Nucleus accumbens (tissue), 56 donors: ENCODE measurements at regions not wholly inside any gene's neighbourhood (a gene's known extent, or its start where the extent isn't known, plus 50 kb on each side); places are given as distances from the start of the nearest gene placed in this dataset.
A peak's percentile ranks its signal among the peaks of the same experiment; 100 is the strongest.
"Not testable (repeated sequence)": the region's sequence is repeated elsewhere in the genome, so short reads cannot be mapped to it uniquely, and the experiment has no call there.

Source experiments
- DNase-seq, 56 donors: peaks; one replicate each; lab custom pipeline; 2025; lab: John Stamatoyannopoulos, UW

DNA sequence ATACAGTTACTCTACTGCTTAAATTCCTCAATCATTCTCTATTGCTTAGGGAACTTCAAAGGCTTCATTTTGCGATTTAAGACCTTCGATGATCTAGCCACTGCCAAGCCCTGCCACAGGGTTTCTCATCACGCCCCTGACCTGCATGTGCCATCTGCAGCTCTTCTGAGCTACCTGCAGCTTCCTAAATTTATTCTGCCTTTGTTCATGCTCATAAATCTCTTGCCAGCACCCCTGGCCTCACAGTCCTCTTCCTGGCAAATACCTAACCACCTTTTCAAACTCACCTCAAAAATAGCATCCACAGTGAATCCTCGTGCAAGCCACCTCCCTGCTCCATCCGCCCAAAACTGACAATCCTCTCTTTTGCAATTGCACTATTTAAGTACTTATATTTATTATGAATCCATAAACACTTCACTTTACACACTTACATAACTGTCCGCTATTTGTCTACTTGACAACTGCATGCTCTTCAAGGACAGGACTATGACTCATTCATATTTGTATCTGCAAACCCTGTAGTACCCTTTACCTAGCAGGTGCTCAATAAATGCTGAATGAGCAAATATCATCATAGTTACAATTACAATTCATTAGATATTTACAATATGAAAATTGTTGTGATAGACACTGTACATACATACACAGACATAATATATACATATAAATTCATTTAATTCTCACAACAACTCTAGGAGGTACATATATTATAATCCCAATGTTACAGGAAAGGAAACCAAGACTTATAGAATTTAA, 280.0 kb upstream of the RASGEF1B start:
- DNase-seq: no peak

DNA sequence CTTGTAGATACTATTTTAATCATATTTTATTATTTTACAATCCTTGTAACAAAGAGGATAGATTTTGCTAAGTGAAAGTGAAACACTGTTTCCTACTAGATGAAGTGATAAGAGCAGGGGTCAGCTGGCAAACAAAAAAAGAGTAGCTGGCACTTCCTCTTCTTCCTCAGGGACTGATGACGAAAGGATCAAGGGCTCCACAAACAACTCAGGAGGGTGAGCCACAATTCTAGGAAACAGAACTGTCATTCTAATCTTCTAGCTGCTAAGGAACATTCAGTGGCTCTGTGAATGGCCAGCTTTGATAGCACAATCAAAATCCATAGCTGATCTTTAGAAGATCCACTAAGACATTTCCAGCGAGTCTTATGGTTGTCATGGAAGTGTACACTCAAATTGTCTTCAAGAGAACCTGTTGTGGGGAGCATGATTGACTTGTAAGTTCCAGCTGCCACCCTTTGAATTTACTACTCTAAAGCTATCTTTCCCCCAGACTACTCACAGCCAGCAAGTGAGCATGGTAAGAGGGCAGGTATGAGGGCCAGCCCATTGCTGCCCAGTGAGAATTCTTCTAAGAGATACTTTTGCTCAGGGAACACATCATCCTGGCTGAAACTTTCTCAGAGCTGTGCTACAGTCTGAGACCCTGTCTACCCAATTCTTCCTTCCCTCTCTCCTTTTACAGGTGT, 275.7 kb upstream of the RASGEF1B start:
- no peak for DNase-seq

DNA sequence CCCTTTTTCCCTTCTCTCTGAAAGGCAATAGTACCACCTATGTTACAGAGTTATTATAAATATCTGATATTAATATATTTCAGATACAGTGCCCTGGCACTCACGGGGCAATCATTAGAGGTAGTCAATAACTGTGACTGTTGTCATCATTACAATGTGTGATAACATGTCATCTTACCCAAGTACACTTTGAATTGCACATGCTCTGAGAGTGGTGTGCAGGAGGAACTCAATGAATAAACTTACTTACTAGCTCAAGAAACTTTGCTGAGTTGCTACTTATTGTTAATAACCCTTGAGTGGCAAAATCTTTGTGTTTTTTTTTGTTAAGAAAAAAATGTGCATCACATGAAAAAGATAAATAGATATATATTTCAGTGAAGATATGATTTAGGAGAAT, 275.1 kb upstream of the RASGEF1B start:
- no peak for DNase-seq

DNA sequence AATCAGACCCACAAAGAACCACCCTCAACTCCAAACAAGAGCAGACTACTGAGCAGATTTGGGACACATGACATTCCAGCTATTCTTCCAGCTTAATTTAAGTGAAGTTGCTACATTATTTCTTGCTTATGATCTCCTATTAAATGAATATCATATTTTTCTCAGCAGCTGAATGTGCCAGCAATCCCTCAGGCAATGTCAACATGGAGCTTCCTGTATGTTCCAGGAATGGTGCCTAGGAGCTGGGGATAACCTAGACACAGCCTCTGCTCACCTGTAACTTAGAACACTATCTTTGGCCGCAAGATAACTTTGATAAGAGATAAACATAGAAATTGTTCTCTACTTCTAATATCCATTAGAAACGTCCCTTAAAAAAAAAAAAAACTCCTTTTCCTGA, 274.4 kb upstream of the RASGEF1B start:
- DNase-seq: no peak

DNA sequence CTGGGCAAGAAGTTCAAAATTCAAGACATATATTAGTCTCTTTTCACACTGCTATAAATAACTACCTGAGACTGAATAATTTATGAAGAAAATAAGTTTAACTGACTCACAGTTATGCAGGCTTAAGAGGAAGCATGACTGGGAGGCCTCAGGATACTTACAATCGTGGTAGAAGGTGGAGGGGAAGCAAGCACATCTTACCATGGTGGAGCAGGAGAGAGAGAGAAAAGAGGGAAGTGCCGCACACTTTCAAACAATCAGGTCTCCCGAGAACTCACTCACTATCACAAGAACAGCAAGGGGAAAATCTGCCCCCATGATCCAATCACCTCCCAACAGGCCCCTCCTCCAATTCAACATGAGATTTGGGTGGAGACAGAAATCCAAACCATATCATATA, 273.3 kb upstream of the RASGEF1B start:
- no peak for DNase-seq

DNA sequence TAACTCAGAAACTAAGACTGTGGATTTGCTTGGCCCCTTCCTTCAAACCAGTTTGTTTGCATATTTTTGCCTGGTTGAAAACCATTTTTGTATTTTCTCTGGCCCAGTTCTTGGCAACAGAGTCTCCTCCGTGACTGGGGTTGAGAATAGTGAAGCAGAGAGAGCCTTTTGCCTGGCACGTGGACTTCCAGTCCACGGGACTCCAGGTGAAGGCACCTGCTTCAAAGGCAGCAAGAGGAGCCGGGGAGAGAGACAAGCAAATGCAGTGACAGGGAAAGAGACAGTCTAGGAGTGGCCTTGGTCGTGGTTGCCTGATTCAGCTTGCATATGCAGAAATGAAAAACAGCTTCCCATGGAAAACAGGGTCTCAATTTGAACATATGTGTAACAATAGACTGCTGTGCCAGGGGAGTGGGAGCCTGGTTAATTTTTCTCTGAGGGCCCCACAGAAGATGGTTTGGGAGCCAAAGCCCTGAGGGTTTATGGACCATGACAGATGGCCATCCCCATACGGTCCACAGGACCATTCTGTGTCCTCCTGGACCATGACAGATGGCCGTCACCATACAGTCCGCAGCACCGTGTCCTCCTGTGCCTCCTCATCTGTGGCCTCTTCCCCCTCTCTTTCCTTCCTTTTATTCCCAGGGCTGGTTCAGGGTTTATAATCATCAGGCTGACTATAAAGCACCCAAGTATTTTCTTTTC, 272.2 kb upstream of the RASGEF1B start:
- DNase-seq: no peak

DNA sequence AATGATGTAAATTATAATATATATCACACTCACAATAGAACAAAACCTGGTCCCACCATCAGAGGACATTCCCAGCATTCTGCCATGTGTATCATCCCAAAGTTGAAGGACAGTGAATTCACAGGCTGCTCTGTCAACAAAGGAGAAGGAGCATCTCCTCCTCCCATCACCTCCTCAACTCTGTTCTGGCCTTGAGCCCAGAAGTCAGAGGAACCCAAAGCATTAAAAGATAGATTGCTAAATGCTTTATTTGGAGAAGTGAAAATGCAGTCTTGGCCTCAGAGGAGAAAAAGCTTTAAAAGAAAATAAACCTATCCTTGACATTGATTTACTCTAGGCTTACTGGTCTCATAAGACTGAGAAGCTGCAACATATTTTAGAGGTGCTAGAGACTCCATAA, 268.8 kb upstream of the RASGEF1B start:
- peak in 1 of 56 donors; percentile 9 for DNase-seq

DNA sequence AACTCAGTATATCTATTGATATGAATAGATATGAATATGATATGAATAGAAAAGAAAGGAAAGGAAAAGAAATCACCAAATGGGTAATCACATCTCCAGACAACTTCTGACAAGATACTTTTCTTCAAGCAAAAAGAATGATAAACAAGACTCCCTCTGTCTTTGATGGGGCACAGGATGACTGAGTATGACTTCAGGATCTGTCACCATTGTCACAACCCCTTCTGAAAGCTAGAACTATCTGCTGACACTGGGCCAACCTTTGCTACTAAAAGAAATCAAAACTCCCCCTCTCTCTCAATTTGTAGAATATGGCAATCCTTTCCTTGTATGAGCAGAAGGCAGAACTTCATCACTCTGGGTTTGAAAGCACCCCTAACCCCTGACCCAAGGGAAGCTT, 267.2 kb upstream of the RASGEF1B start:
- DNase-seq: no peak

DNA sequence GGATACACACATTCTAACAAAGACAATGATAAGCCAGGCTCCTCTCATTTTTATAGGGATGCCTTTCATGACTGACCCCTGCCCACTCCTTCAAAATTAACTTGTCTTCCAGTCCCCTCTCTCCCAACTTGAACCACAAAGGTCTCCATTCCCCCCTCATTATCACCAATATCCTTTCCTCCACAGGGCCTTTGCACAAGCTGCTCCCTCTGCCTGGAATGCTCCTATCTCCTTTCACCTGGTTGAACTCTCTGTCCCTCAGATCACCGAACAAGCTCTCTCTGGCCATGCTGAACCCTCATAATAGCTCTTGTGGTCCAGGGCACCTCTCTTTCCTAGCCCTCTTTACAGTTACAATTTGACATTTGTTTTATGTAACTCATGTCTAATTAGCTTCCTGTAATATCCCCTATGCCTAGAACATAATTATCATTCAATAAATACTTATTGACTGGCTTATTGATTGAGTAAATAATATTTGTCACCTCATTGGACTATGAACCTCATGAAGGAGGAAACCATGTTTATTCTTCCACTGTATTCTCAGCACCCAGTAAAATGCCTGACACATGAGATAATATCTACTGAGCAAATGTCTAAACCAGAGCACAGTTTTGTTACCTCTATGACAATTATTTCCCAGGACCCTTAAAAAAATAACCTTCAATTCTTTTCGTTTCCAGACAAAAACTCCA, 266.3 kb upstream of the RASGEF1B start:
- DNase-seq: no peak

DNA sequence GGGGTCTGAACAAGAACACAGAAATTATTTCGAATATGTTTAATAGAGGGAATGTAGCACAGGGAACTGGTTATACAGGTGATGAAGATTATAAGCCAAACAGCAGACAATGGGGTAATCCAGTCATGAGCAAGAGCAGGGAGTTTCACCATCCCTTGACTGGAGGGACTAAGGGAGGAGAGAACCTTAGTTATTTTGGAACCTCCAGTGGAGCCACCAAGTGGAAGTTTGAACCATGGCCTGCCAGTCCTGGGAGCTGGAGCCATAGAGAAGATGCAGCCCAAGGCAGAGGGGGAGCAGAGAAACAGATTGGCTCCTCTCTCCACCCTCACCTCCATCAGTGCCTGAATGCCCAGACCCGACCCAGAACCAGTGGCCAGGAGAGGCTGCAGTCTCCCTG, 264.6 kb upstream of the RASGEF1B start:
- DNase-seq: no peak

DNA sequence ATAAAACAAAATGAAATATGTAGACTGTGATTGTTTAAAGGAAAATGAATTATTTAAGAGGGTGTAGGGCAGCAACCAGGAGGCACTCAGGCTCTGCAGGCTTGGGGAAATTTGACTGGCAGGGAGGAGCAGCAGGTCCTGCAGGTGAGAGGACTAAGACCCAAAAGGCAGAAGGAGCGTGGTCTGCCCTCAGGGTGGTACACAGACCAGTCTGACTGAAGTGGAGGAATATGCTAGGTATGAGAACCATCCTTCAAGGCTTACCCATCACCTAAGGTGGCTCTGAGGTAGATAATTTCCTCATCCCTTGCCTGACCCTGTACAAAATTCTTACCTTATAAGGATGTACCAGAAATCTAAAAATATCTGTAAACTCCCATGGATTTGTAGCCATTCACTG, 261.3 kb upstream of the RASGEF1B start:
- DNase-seq: no peak

DNA sequence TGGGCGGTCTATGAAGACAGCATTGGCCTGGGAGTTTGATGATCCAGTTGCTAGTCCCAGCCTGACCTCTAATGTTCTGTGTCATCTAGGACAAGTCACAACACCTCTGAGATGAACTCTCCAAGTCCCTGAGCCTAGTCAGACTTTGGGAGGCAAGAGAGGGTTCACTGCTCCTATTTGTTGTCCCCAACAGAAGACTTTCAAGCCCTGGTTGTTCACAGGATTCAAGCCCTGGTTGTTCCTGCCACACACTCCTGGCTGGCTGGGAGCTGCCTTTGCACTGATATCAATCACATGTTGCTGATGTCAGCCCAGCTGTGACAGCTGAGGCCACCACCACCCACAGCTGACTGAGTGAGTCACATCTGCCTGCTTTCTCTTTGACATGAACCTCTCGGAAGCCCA, 253.2 kb upstream of the RASGEF1B start:
- peak in 53 of 56 donors; percentile 6 to 85 (median 46) for DNase-seq

DNA sequence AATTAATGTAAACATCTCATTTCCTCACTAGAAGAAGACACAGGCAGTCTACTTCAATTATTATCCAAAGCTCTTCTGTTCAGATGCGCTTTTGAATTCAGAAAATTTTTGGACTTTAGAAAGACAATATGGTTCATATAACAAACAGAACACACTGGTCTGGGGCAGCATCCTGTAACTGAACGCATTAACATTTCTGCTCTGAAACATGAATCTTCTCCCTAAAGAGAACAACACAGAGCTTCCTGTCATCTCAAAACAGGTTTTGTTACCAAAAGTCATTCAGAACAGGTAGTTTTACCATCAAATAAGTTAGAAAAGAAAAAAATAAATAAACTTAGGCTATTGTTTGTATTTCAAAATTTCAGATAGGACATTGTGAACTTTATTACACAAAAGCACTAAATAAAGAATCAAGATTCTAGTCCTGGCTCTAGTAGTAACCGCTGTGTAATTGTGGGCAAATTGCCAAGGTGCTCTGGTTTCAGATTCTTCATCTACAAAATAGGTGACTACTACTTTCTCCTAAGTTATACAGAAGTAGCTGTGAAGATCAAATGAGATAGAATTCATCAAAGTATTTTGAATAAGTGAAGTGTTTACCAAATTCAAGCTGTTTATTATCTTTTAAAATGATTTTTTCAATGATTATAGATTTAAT, 252.3 kb upstream of the RASGEF1B start:
- DNase-seq: peak in 2 of 56 donors; percentile 4 to 54

DNA sequence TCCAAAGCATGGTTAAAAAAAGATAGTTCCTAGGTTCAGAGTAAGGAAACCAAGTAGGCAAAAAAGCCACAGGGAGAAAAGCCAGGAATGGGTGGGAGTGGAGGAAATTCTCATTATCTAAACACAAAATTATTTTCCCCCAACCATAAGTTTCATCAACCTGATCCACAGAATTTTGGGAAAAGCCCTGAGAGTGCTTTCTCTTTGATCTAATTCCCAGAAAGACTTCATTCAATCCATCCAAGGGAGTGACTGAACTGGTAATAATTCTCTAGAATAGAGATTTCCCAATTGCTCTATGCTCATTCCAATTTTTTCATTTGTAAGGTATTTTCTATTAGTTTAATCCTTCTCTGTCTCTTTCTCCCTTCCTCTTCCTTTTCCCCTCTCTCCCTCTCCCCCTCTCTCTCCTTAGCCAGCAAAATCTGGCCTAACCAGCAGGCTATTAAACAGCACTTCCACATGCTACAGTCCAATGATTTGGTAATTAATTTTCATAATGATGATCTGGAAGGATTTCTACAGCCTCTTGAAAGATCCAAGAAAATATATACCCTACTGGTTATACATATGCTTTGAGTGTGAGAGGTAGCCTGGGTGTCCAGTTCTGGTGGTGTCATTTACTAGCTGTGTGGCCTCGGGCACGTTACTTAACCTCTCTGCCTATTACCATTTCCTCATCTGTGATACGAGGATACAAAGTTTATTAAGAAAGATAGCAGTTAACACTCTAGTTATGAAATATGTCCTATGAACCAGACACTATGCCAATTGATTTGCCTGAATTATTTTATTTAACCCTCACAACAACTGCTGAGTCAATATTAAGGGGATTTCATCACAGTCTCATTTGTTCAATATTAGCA, 251.5 kb upstream of the RASGEF1B start:
- DNase-seq: no peak

DNA sequence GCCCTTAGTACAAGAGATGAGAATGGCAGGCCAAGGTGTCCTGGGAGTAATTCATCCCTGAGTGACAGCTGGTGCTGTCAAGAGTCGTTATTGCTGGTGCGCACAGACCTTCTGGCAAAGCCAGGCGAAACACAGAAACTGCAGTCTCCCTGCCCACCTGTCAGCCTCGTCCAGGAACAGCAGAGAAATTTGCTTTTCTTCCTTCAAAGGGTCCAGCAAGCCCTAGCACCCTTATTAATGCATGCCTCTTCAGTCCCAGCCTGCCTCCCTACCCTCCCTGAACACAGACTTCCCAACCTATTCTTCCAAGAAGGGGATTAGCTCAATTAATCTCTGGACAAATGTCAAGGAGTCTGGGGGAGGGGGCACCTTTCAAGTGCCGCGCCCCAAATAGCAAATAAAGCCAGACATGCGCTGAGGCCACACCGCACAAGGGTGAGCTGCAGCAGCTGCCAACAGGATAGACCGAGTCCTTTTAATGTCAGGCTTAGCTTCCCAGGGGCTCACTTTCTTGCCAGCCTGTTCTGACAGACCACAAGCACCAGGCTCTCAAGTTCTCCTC, 250.7 kb upstream of the RASGEF1B start:
- no peak for DNase-seq

DNA sequence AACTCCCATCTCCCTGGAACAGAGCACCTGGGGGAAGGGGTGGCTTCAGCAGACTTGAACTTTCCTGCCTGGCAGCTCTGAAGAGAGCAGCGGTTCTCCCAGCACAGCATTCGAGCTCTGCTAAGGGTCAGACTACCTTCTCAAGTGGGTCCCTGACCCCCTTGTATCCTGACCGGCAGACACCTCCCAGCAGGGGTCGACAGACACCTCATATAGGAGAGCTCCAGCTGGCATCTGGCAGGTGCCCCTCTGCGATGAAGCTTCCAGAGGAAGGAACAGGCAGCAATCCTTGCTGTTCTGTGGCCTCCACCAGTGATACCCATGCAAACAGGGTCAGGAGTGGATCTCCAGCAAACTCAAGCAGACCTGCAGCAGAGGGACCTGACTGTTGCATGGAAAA, 244.1 kb upstream of the RASGEF1B start:
- DNase-seq: no peak

DNA sequence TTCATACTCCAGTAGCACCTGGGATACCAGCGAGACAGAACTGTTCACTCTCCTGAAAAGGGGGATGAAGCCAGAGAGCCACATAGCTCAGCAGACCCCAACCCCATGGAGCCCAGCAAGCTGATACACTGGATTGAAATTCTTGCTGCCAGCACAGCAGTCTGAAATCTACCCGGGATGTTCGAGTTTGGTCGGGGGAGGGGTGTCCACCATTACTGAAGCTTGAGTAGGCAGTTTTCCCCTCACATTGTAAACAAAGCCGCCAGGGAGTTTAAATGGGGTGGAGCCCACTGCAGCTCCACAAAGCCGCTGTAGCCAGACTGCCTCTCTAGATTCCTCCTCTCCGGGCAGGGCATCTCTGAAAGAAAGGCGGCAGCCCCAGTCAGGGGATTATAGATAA, 243.7 kb upstream of the RASGEF1B start:
- not testable (repeated sequence) for DNase-seq

DNA sequence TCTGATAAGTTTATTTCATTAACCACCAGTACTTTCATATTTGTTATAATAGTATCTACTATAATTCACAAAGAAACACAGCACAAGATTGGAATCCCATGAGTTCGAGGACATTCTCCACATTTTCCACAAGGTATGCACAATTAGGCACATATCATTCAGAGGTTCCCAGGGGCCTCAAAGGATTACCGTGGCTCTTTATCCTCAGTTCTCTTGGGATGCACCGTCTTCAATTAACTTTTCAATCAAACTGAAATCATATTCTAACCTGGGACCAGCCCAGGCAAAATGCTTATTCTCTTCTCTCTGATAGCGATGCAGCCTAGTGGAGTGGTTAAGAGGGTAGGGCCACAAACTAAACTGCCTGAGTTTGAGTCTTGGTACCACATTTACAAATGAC, 242.6 kb upstream of the RASGEF1B start:
- DNase-seq: no peak

DNA sequence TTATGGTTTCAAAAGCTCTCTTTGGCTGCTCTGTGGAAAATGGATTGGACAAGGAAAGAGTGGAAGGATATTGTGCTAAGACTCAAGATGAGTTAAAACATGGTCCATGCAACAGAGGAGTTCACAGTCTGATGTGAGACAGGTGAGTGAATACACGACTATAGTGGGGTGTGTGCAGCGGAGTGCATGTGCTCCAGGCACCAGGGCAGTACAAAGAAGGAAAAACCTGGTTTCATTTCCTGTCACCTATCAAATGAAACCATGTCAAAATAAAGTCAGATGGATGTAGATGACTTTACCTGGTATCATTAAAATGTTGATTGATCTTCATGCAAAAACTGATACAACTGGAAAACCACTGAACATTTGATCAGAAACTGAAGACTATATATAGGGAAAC, 241.0 kb upstream of the RASGEF1B start:
- no peak for DNase-seq
